T47D (cell line): ENCODE measurements at regions not wholly inside any gene's neighbourhood (a gene's known extent, or its start where the extent isn't known, plus 50 kb on each side); places are given as distances from the start of the nearest gene placed in this dataset.

Experiments
- DNase-seq, 2 experiments: peaks; one replicate each; pipeline versions ENCODE4 v3.0.0 to v3.0.0-alpha.2; 2011 to 2012; ENCODE audit warnings: low read depth in 1 of 2, low spot score in 1 of 2
- JUND ChIP-seq: IDR thresholded peaks from 2 replicates; pipeline ENCODE4 v1.6.1; 2012; ENCODE audit warnings: low read depth
- in situ Hi-C: cut with HindIII; loops from 2 replicates; pipeline ENCODE4 v1.10.0; 2016; ENCODE audit warnings: low sequenced_read_pairs, low pct_unique_long_range_greater_than_20kb

GRCh38 chr20:57788936-57789613 lies 79.3 kb upstream of the PMEPA1 start:
- TF ChIP-seq JUND = no peak
- in situ Hi-C loops = no loop called here
- DNase-seq = no peak

GRCh38 chr20:57787990-57788781 lies 78.4 kb upstream of the PMEPA1 start:
- no peak for DNase-seq
- TF ChIP-seq JUND = no peak
- in situ Hi-C loops = no loop called here

DNA sequence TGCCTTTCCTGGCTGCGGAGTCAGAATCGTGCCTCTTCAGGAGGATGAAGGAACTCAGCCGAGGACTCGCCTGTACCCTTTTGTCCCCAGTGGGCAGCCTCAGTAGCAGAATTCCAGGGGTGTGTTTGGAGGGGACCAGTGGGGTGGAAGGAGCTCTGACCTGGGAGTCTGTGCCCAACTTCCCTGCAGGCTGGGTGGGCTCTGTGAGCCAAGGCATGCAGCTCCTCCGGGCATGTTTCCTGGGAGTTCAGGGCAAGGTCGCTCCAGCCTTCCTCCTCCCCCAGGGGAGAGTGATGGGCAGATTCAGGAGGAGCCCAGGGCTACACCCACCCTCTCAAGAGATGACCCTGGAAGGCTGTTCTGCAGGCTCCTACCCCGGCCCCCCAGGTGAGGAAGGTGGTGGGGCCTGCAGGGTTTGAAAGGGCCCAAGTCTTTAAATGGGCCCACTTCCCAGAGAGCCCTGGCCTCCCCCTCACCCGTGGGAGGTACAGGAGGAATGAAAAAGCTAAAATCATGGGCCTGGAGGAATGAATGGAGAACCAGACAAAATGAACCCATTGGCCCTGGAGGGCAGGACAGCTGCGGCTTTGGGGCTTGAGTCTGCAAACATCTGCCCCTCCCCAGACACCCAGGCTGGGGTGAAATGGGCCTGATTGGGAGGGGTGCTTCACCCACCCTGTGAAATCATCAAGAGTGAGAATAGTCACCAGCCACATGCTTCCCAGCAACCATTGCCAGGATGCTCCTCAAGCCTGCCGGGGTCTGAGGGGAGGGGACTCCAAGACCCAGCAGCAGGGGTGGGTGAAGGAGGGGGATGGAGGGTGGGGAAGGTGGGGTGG lies 77.6 kb upstream of the PMEPA1 start:
- TF ChIP-seq JUND = no peak
- in situ Hi-C loops = no loop called here
- no peak for DNase-seq

DNA sequence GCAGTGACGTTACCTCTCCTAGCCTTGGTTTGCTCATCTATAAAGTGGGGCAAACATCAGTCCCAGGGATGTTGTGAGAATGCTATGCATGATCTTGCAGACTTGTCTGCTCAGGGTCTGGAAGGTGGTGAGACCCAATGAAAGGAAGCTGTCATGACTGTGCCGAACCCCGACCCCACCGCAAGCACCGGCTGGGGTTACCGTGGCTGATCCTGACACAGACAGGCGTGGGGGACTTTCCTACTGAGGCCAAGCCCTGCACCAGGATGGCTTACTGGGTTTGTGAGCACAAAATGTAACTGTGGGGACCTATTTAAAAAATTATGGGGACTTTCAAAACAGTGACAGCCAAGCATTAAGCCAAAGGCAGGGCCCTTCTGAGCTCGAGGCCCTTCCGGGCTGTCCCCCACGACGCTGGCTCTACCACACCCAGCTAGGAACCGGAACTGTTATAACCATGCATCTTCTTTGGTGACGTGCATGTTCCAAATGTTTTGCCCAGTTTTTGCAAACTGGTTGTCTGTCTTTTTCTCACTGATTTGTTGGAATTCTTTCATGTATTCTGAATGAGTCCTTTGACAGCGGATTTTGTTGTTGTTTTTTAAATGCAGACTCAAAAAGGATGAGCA lies 76.6 kb upstream of the PMEPA1 start:
- no peak for DNase-seq
- TF ChIP-seq JUND = no peak
- in situ Hi-C loops = no loop called here

DNA sequence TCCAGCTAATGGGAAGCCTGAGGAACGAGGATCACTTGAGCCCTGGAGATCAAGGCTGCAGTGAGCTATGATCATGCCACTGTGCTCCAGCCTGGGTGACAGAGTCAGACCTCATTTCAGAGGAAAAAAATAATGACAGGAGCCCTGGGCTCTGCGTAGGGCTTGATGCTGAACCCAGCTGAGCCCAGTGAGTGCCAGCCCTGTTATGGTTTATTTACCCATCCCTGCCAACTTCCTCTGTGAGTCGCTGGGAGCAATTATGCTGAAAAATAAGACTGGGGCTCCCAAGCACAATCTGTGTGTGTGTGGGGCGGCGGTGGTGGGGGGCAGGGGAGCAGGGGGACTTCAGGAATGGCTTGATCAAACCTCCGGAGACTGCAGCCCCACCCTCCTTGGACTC lies 75.9 kb upstream of the PMEPA1 start:
- in situ Hi-C loops = no loop called here
- no peak for DNase-seq
- no peak for TF ChIP-seq JUND

DNA sequence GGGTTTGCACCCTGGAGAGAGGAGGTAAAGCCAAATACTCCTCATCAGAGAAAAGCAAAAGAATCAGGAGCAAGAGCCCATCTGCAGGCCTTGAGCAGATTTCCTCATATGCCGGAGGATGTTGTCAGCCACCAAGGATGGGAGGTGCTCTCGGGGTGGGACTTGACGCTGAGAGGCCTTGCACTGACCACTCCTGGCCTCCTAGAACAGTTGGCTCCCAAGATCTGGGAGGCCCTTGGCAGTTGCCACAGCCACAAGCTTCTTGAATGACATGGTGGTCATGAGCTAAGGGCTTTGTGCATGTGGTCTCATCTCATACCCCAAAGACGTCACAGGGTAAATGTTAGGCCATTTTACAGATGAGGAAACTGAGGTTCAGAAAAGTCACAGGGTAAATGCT lies 75.2 kb upstream of the PMEPA1 start:
- no peak for DNase-seq
- no peak for TF ChIP-seq JUND
- in situ Hi-C loops = no loop called here

DNA sequence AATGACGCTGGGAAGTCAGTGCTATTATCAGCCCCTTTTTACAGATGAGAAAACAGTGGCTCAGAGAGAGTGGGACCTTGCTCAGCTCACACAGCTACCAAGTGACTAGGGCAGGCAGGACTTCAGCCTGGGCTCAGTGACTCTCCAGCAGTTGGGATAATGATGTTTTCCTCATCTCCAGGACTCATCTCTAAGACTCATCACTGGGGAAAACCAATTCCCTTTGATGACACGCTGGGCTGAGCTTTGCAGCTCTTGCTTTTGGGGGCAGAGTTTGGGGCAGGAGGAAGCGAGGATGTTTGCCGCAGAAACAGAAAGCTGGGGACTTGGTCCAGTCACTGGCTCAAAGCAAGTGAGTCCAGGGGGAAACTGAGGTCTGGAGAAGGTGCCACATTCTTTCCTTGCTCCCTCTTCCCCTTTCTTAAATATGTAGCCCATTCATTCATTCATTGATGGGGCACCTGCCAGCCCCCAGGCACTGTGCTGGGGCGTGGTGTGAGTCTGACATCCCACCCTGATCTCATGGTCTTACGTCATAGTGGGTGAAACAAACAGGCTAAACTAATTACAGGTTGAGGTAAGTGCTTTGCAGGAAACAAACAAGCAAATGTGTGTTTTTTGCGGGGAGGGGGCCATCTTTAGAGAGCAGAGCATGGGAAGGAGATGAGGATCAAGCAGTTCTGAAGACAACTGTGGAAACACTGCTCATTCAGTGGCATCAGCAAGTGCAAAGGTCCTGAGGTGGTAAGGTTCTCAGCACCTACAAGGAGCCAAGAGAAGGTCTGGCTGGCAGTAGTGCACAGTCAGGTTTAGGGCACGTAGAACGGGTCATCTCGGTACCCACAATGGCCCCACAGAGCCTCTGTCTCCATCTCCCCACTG lies 74.4 kb upstream of the PMEPA1 start:
- in situ Hi-C loops = no loop called here

DNA sequence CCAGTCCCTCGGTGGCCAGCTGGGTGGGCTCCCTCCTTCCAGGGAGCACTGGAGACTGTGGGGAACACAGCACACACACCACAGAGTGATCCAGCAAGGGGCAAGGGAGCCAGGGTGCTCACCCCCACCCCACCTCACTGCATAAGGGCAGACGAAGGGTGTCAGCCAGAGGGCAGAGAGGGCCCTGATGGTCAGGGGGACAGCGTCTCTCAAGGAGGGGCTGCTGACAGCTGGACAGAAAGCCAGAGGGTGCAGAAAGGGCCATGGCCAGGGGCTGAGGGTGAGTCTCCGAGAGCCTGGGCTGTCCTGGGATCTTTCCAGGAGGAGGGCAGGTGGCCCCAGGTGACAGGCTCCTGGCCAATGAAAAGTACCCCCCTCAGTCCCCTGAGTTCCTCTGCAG lies 73.4 kb upstream of the PMEPA1 start:
- in situ Hi-C loops = no loop called here
- no peak for TF ChIP-seq JUND
- no peak for DNase-seq

More for the DNA sequence above, 74.4 kb upstream of the PMEPA1 start:
- DNase-seq = no peak
- no peak for TF ChIP-seq JUND

DNA sequence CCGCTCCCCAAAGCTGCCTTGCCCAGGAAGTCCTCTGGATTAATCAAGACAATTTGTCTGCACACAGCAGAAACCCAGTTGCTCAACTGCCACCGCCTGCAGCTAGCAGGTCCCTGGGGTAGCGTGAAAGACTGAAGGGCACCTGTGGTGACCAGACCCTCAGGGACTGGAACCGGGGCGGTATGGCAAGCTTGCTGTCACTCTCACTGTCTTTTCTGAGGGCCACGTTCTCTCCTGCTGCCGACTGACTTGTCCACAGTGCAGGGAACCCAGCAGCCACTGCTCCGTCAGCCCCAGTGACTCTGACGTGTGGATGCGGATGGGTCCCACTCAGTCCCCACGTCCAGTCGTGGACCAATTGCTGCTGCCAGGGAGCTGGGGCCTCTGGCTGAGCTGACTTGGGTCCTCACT lies 72.8 kb upstream of the PMEPA1 start:
- DNase-seq = no peak
- no peak for TF ChIP-seq JUND
- in situ Hi-C loops = no loop called here

DNA sequence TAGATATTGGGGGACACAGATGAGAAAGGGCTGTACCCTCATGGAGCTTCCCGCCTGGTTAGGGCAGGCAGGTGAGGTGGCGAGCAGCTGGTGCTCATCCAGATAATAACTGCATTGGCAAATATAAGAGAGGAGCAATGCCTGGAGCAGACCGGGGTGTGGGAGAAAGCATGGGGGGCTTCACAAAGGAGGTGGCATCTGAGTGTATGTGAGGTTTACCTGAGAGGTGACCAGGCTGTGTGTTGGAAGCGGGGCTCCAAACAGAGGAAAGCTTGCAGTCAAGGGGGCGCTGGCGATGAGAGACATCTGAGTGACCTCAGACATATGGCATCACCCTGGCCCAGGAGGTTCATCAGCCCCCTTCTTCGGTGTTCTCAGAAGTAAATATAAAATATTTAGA lies 72.1 kb upstream of the PMEPA1 start:
- in situ Hi-C loops = no loop called here
- no peak for DNase-seq
- TF ChIP-seq JUND = no peak

DNA sequence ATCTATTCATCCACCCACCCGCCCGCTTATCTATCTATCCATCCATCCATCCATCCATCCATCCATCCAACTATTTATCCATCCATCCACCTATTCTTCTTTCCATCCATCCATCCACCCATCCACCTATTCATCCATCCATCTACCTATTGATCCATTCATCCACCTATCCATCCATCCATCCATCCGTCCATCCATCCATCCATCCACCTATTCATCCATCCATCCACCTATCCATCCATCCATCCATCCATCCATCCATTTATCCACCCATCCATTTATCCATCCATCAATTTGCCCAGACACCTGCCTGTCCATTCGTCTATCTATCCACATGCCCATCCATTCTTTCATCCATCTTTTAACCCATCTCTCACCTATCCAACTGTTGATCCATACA lies 71.1 kb upstream of the PMEPA1 start:
- DNase-seq = no peak
- in situ Hi-C loops = no loop called here
- TF ChIP-seq JUND = no peak

DNA sequence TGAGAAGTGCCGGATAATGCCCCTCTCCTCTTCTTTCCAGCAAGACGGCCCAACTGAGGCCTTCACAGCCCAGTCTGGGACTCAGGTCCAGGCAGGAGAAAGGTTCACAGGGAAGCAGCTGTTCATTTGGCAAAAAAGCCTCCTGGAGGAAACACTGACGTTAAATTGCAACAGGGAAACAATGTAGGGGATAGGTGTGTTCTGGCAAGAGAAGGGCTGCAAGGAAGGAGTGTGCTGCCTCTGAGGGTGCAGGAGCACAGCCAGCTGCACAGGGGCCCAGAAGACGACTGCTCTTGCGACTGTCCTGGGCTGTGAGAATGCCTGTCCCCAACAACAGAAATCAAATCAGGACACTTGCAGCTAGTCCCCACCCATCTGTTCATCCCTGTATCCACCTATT lies 70.6 kb upstream of the PMEPA1 start:
- no peak for TF ChIP-seq JUND
- in situ Hi-C loops = no loop called here
- no peak for DNase-seq
